ENCODE measurements at regions not wholly inside any gene's neighbourhood (a gene's known extent, or its start where the extent isn't known, plus 50 kb on each side); places are given as distances from the start of the nearest gene placed in this dataset.
A peak's percentile ranks its signal among the peaks of the same experiment; 100 is the strongest.

DNA sequence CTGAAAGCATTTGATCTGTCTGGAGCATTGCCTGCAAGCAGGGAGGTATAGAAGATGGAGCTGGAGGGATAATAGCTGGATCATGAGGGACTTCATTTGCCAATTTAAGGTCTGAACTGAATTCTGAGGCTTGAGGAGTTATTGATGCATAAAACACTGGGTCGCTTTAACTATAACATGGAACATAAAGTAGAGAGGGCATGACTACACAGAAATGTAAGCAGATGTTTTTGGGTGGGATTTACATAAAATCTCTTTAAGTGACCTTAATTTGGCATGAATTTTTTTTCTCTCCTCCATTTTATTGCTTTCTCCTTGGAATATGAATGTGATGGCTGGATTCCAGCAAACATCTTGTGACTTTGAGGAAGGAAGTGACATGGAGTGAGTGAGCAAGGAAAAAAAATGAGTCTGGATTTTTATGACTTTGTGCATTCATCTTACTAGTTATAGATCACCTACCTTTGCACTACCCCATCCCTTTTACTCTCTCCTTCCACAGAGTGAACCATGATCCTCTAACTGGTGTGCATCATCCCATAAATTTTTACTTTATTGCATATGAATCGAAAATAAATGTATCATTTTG is 356.0 kb downstream of the DUSP6 start:
- H2AK5ac ChIP-seq (ENCODE audit: low read length, severe bottlenecking), result no peak overlapping the region
- H3K4me1 ChIP-seq (ENCODE audit: control insufficient read depth, insufficient read depth, low read depth, low read length), result no peaks in the 10 kb centered on the region
- 89% methylated on average over 1 of the region's 2 CpGs for WGBS
- no peaks in the 10 kb centered on the region for H3K79me1 ChIP-seq (replicated peaks; ENCODE audit: low read length, poor library complexity, severe bottlenecking)
- H3K9me3 ChIP-seq (ENCODE audit: control insufficient read depth, low read length), result no peaks in the 10 kb centered on the region
- no peaks in the 10 kb centered on the region for H3K27me3 ChIP-seq (ENCODE audit: control insufficient read depth in 1 of 2, insufficient read depth in 1 of 2, low read length in 2 of 2)
- H2BK12ac ChIP-seq (ENCODE audit: low read length in 2 of 2), result no peak overlapping the region
- DNase-seq, result no peak
- no peak overlapping the region for H3K23ac ChIP-seq (ENCODE audit: low read length in 2 of 2)
- no peak overlapping the region for H3K18ac ChIP-seq (ENCODE audit: low read depth in 1 of 2, low read length in 2 of 2)
- no peak overlapping the region for H4K91ac ChIP-seq (ENCODE audit: low read length)
- no peak overlapping the region for H3K4me2 ChIP-seq (ENCODE audit: low read length, poor library complexity, severe bottlenecking)
- no peak overlapping the region for H3K14ac ChIP-seq (ENCODE audit: low read length in 2 of 2)
- no peak overlapping the region for H4K8ac ChIP-seq (ENCODE audit: low read length)
- no peak overlapping the region for H3K4me3 ChIP-seq (ENCODE audit: insufficient read depth in 1 of 2, low read depth in 1 of 2, low read length in 2 of 2)
- H2AFZ ChIP-seq (ENCODE audit: low read depth, low read length), result no peak overlapping the region
- no peak overlapping the region for H3K4ac ChIP-seq (ENCODE audit: low read depth in 1 of 2, low read length in 2 of 2)
- no peaks in the 10 kb centered on the region for H3K36me3 ChIP-seq (ENCODE audit: control insufficient read depth in 1 of 2, insufficient read depth in 2 of 2, low read depth in 1 of 2, low read length in 2 of 2)
- no peak overlapping the region for H3K9ac ChIP-seq (ENCODE audit: low read length)
- H2BK5ac ChIP-seq (ENCODE audit: low read depth, low read length, poor library complexity, severe bottlenecking), result no peak overlapping the region
- no peak overlapping the region for H2BK120ac ChIP-seq (ENCODE audit: low read depth, low read length)
- H2BK15ac ChIP-seq (ENCODE audit: low read depth, poor library complexity, severe bottlenecking), result no peak overlapping the region
- H3K27ac ChIP-seq (ENCODE audit: low read length, poor library complexity, severe bottlenecking), result no peak overlapping the region

GRCh38 chr12:88994971-88995370 is 357.3 kb downstream of the DUSP6 start:
- Histone ChIP-seq H3K9ac (ENCODE audit: low read length) (no peak overlapping the region), H3K23ac (ENCODE audit: low read length in 2 of 2) (no peak overlapping the region), H3K14ac (ENCODE audit: low read length in 2 of 2) (no peak overlapping the region), H3K79me1 (replicated peaks; ENCODE audit: low read length, poor library complexity, severe bottlenecking) (no peaks in the 10 kb centered on the region), H3K4ac (ENCODE audit: low read depth in 1 of 2, low read length in 2 of 2) (no peak overlapping the region), H2BK120ac (ENCODE audit: low read depth, low read length) (no peak overlapping the region), H2AK5ac (ENCODE audit: low read length, severe bottlenecking) (no peak overlapping the region), H3K4me2 (ENCODE audit: low read length, poor library complexity, severe bottlenecking) (no peak overlapping the region), H2BK5ac (ENCODE audit: low read depth, low read length, poor library complexity, severe bottlenecking) (no peak overlapping the region), H3K4me3 (ENCODE audit: insufficient read depth in 1 of 2, low read depth in 1 of 2, low read length in 2 of 2) (no peak overlapping the region), H3K18ac (ENCODE audit: low read depth in 1 of 2, low read length in 2 of 2) (no peak overlapping the region), H2BK15ac (ENCODE audit: low read depth, poor library complexity, severe bottlenecking) (no peak overlapping the region), H3K4me1 (ENCODE audit: control insufficient read depth, insufficient read depth, low read depth, low read length) (no peaks in the 10 kb centered on the region), H2AFZ (ENCODE audit: low read depth, low read length) (no peak overlapping the region), H4K91ac (ENCODE audit: low read length) (no peak overlapping the region), H3K27me3 (ENCODE audit: control insufficient read depth in 1 of 2, insufficient read depth in 1 of 2, low read length in 2 of 2) (no peaks in the 10 kb centered on the region), H2BK12ac (ENCODE audit: low read length in 2 of 2) (no peak overlapping the region), H3K27ac (ENCODE audit: low read length, poor library complexity, severe bottlenecking) (no peak overlapping the region), H4K8ac (ENCODE audit: low read length) (no peak overlapping the region), H3K9me3 (ENCODE audit: control insufficient read depth, low read length) (no peaks in the 10 kb centered on the region), H3K36me3 (ENCODE audit: control insufficient read depth in 1 of 2, insufficient read depth in 2 of 2, low read depth in 1 of 2, low read length in 2 of 2) (no peaks in the 10 kb centered on the region)
- no peak for DNase-seq
- WGBS, result no CpG with 5 or more reads among the region's 1 CpG

- no peak overlapping the region for H3K4me2 ChIP-seq (ENCODE audit: low read length, poor library complexity, severe bottlenecking)
- H2BK120ac ChIP-seq (ENCODE audit: low read depth, low read length), result no peak overlapping the region
- H2BK5ac ChIP-seq (ENCODE audit: low read depth, low read length, poor library complexity, severe bottlenecking), result no peak overlapping the region
- WGBS, result 100% methylated on average over 1 of the region's 2 CpGs
- no peak overlapping the region for H3K9ac ChIP-seq (ENCODE audit: low read length)
- H2AFZ ChIP-seq (ENCODE audit: low read depth, low read length), result no peak overlapping the region
- H3K4me3 ChIP-seq (ENCODE audit: insufficient read depth in 1 of 2, low read depth in 1 of 2, low read length in 2 of 2), result no peak overlapping the region
- H2BK15ac ChIP-seq (ENCODE audit: low read depth, poor library complexity, severe bottlenecking), result no peak overlapping the region
- H3K79me1 ChIP-seq (replicated peaks; ENCODE audit: low read length, poor library complexity, severe bottlenecking), result no peaks in the 10 kb centered on the region
- no peaks in the 10 kb centered on the region for H3K36me3 ChIP-seq (ENCODE audit: control insufficient read depth in 1 of 2, insufficient read depth in 2 of 2, low read depth in 1 of 2, low read length in 2 of 2)
- H3K23ac ChIP-seq (ENCODE audit: low read length in 2 of 2), result no peak overlapping the region
- H4K91ac ChIP-seq (ENCODE audit: low read length), result no peak overlapping the region
- H2BK12ac ChIP-seq (ENCODE audit: low read length in 2 of 2), result no peak overlapping the region
- H3K18ac ChIP-seq (ENCODE audit: low read depth in 1 of 2, low read length in 2 of 2), result no peak overlapping the region
- H3K4ac ChIP-seq (ENCODE audit: low read depth in 1 of 2, low read length in 2 of 2), result no peak overlapping the region
- H3K27me3 ChIP-seq (ENCODE audit: control insufficient read depth in 1 of 2, insufficient read depth in 1 of 2, low read length in 2 of 2), result no peaks in the 10 kb centered on the region
- DNase-seq, result no peak
- no peak overlapping the region for H3K14ac ChIP-seq (ENCODE audit: low read length in 2 of 2)
- no peaks in the 10 kb centered on the region for H3K9me3 ChIP-seq (ENCODE audit: control insufficient read depth, low read length)
- H3K4me1 ChIP-seq (ENCODE audit: control insufficient read depth, insufficient read depth, low read depth, low read length), result no peaks in the 10 kb centered on the region
- H3K27ac ChIP-seq (ENCODE audit: low read length, poor library complexity, severe bottlenecking), result no peak overlapping the region
- H2AK5ac ChIP-seq (ENCODE audit: low read length, severe bottlenecking), result no peak overlapping the region
- H4K8ac ChIP-seq (ENCODE audit: low read length), result no peak overlapping the region
These were observed 357.8 kb downstream of the DUSP6 start for GRCh38 chr12:88994537-88994936.

DNA sequence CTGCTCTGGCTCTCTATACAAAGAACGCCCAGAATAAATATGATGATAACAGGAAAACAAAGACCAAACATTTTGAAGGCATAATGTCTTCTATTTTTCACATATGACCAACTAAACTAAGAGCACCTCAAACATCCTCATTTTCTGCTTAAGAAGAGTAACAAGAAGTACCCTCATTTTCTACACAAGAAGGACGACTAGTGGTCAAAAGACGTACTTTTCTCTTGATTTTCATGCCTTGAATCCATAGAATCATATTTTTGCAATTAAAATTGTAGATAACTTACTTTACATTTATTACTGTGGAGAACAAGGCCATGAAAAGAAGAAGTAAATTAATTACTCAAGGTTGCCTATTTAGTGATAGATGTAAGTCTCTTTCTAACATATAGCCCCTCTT is 358.6 kb downstream of the DUSP6 start:
- H2BK120ac ChIP-seq (ENCODE audit: low read depth, low read length), result no peak overlapping the region
- no peaks in the 10 kb centered on the region for H3K36me3 ChIP-seq (ENCODE audit: control insufficient read depth in 1 of 2, insufficient read depth in 2 of 2, low read depth in 1 of 2, low read length in 2 of 2)
- H3K79me1 ChIP-seq (replicated peaks; ENCODE audit: low read length, poor library complexity, severe bottlenecking), result no peaks in the 10 kb centered on the region
- no peak overlapping the region for H2BK5ac ChIP-seq (ENCODE audit: low read depth, low read length, poor library complexity, severe bottlenecking)
- no peak overlapping the region for H3K27ac ChIP-seq (ENCODE audit: low read length, poor library complexity, severe bottlenecking)
- WGBS, result 52% methylated on average over 1 of the region's 3 CpGs
- no peak overlapping the region for H4K8ac ChIP-seq (ENCODE audit: low read length)
- no peak overlapping the region for H3K4ac ChIP-seq (ENCODE audit: low read depth in 1 of 2, low read length in 2 of 2)
- no peaks in the 10 kb centered on the region for H3K4me1 ChIP-seq (ENCODE audit: control insufficient read depth, insufficient read depth, low read depth, low read length)
- no peak overlapping the region for H2AFZ ChIP-seq (ENCODE audit: low read depth, low read length)
- no peak overlapping the region for H3K23ac ChIP-seq (ENCODE audit: low read length in 2 of 2)
- no peak overlapping the region for H3K9ac ChIP-seq (ENCODE audit: low read length)
- H3K18ac ChIP-seq (ENCODE audit: low read depth in 1 of 2, low read length in 2 of 2), result no peak overlapping the region
- no peak overlapping the region for H3K4me2 ChIP-seq (ENCODE audit: low read length, poor library complexity, severe bottlenecking)
- no peak overlapping the region for H3K4me3 ChIP-seq (ENCODE audit: insufficient read depth in 1 of 2, low read depth in 1 of 2, low read length in 2 of 2)
- no peak overlapping the region for H2BK15ac ChIP-seq (ENCODE audit: low read depth, poor library complexity, severe bottlenecking)
- no peaks in the 10 kb centered on the region for H3K9me3 ChIP-seq (ENCODE audit: control insufficient read depth, low read length)
- H2AK5ac ChIP-seq (ENCODE audit: low read length, severe bottlenecking), result no peak overlapping the region
- DNase-seq, result peak; percentile 68
- no peak overlapping the region for H4K91ac ChIP-seq (ENCODE audit: low read length)
- no peaks in the 10 kb centered on the region for H3K27me3 ChIP-seq (ENCODE audit: control insufficient read depth in 1 of 2, insufficient read depth in 1 of 2, low read length in 2 of 2)
- no peak overlapping the region for H3K14ac ChIP-seq (ENCODE audit: low read length in 2 of 2)
- H2BK12ac ChIP-seq (ENCODE audit: low read length in 2 of 2), result no peak overlapping the region
